Cerebellar cortex (tissue), 1 donor: ENCODE measurements at regions not wholly inside any gene's neighbourhood (a gene's known extent, or its start where the extent isn't known, plus 50 kb on each side); places are given as distances from the start of the nearest gene placed in this dataset.
"Not testable (repeated sequence)": the region's sequence is repeated elsewhere in the genome, so short reads cannot be mapped to it uniquely, and the experiment has no call there.

Source experiments
- DNase-seq: peaks from one replicate; pipeline ENCODE4 v3.0.0-alpha.2; 2015; ENCODE audit warnings: low spot score

DNA sequence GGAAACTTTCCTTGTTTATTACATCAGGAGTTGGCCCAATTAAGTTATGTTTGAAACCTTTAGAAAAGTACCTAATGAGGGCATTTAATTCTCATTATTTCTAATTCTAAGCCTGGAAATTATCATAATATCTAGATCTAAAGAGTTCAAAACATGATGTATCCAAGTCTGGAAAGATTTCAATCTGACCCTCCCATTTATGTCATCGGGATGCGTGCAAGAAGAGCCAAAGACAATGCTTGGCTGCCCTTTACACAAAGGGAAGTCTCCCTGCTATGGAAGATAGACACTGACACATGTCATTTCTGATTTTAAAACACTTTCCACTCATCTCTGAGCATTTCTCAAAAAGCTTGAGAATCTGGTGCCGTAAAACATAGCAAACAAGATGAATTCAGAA, 222.4 kb downstream of the ANTXR2 start:
- no peak for DNase-seq

GRCh38 chr4:79848329-79848728, 224.7 kb downstream of the ANTXR2 start:
- no peak for DNase-seq

DNA sequence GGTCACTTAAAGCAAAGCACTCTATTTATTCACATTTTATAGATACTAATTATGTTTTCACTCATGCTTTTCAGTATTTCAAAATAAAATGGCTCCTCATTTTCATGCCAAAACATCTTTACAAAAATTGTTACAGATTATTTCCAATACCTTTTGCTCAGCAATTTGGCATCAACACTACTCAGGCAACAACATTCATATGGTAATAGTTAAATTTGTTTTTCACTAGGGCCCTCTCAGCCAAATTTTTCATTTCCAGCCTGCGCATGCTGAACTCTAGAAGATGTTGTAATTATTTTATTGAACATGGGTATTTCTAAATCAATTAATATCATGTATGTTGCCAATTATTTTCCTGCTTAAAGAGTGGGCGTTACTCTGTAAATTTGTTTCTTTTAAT, 225.6 kb downstream of the ANTXR2 start:
- DNase-seq, result no peak

DNA sequence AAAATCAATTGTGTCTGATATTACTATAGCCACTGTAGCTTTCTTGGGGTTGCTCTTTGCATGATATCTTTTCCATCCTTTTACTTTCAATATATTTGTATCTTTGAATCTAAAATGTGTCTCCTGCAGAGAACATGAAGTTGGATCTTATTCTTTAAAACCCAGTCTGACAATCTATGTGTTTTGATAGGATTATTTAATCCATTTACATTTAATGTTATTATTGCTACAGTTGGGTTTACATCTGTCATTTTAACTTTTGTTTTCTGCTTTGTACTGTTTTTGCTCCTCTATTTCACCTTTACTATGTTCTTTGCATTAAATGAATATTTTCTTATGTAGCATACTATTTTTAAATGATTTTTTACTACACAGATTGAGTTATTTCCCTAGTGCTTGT, 230.9 kb downstream of the ANTXR2 start:
- no peak for DNase-seq

DNA sequence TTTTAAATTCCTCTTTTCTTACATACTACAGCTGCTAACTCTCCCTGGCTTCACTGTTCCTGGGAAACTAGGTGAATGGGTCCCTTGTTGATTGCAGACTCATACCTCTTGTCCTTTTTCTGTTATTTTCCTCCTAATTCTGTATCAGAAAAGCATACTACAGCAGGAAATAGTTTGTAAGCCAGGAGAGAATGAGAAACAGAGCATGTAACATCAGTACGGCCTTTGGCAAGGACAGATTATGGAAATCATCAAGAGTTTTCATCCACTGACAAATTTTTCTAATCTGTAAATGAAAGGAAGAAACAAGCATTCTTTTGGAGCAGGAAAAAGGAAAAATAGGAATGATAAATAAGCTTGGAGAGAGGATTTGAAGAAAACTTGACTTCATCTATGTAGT, 239.2 kb downstream of the ANTXR2 start:
- no peak for DNase-seq

GRCh38 chr4:79831701-79832514, 241.1 kb downstream of the ANTXR2 start:
- DNase-seq, result no peak

DNA sequence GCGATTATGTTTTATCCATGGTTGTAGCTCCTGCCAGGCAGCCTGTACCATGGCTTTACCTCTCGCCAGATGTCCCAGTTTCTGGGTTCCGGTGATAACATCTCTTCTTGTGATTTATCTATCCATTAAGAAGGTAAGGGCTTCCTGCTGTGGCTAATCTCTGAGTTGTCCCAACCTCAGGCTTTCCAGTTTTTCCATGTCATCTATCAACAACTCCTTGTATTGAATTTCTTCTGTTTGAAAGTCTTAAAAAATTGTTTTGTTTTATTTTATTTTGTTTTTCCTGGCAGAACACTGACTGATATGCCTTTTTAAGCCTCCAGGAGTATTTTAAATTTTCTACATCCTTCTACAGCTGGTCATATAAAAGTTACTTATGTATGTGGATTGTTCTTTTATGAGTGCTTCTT, 241.9 kb downstream of the ANTXR2 start:
- no peak for DNase-seq

GRCh38 chr4:79827283-79827682, 245.7 kb downstream of the ANTXR2 start:
- DNase-seq, result no peak

DNA sequence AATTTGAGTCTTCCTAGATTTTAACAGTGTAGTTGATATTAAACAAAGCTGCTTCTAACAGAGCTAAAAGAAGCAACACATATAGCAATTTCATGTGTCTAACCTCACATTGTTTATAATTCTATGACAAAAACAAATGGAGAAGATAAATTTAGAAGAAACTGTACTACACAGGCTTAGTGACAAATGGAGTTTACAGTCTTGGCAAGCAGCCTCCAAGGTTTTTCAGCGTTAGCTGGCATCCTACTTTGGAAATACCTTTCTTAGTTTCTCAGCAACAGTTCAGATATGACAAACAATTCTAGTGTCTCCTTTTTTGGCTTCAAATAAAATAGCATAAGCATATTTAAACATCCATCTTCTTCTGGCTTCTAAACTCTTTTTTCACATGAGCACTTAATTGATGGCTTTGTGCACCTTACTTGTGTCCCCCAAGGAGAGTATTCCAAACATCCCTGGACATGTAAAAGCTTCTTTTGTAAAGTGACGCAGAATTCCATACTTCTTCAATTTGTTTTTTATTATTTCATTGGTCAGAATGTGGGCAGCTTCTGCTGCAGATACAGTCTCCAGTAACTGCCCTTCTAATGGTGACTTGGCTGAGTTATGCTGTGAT, 249.8 kb downstream of the ANTXR2 start:
- DNase-seq, result no peak

- no peak for DNase-seq
Measured at GRCh38 chr4:79820427-79820826, 252.6 kb downstream of the ANTXR2 start.

- not testable (repeated sequence) for DNase-seq
Measured at GRCh38 chr4:79807933-79808332, 265.1 kb downstream of the ANTXR2 start.

- no peak for DNase-seq
Measured at GRCh38 chr4:79798047-79798446, 275.0 kb downstream of the ANTXR2 start.

GRCh38 chr4:79796948-79797347, 276.1 kb downstream of the ANTXR2 start:
- no peak for DNase-seq

- DNase-seq, result no peak
Measured at GRCh38 chr4:79788884-79789283, 284.1 kb downstream of the ANTXR2 start.

DNA sequence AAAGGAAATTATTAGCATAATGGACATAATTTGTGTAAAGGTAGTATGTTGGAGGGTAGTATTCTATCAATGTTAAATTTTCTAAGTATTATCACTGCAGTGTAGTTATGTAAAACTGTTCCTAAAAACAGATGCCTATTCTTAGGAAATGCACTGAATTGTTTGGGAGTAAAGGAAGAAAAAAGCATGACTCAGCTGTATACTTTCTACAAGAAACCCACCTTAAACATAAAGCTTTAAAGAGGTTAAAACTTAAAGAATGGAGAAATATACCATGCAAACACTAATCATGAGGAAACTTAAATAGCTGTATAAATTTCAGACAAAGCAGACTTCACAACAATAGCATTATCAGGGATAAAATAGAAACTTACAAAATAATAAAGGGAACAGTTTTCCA, 292.9 kb downstream of the ANTXR2 start:
- DNase-seq, result no peak

DNA sequence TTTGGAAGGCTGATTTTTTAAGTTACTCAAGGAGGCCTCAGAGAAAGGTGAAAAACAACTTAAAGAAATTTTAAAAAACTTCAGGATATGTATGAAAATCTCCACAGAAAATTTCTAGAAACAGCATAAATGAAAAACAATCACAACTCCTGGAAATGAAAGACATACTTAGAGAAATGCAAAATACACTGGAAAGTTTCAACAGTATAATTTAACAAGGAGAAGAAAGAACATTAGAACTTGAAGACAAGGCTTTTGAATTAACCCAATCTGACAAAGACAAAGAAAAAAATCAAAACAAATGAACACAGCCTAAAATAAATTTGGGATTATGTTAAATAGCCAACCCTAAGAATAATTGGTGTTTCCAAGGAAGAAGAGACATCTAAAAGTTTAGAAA, 300.5 kb downstream of the ANTXR2 start:
- no peak for DNase-seq

DNA sequence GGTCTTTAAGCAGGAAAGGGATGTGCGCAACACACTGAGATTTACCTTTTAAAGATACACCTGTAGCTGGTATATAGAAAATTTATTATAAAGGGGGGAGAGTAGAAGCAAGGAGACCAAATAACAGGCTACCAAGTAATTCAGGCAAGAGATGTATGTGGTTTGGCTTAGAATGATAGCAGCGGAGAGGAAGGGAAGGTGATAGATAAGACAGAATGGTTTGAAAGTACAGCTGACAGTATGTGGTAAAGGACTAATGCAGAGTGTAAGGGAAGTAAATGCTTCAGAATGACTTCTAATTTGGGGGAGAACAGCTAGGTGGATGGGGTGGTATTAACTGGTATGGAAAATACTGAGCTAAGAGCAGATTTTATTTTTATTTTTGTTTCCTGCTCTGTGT, 308.9 kb downstream of the ANTXR2 start:
- no peak for DNase-seq

DNA sequence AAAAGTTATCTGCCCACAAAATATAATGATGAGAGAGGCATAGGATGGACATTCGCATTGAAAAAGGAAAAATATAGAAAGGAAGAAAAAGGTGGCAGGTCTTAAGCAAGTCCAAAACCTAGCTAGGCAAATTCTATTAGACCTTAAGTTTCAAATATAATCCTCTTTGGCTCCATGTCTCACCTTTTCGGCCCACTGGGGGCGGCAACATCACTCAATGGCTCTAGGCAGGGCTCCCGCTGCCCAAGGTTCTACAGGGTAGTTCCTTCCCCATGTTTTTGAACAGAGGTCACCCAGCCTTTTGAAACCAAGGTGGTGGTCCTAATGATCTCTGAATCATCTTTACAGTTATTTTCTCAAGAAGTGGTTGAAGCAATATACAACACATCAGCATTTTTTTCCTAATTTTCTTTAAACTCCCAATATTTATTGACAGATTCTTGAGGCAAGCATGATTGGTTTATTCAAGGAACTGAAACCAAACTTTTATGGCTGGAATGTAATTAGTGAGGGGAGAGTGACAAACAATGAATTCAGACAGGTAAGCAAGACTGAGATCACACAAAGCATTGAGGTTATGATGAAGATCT, 309.4 kb downstream of the ANTXR2 start:
- no peak for DNase-seq

- no peak for DNase-seq
Measured at GRCh38 chr4:79759793-79760192, 313.2 kb downstream of the ANTXR2 start.

GRCh38 chr4:79757600-79757999, 315.4 kb downstream of the ANTXR2 start:
- no peak for DNase-seq

DNA sequence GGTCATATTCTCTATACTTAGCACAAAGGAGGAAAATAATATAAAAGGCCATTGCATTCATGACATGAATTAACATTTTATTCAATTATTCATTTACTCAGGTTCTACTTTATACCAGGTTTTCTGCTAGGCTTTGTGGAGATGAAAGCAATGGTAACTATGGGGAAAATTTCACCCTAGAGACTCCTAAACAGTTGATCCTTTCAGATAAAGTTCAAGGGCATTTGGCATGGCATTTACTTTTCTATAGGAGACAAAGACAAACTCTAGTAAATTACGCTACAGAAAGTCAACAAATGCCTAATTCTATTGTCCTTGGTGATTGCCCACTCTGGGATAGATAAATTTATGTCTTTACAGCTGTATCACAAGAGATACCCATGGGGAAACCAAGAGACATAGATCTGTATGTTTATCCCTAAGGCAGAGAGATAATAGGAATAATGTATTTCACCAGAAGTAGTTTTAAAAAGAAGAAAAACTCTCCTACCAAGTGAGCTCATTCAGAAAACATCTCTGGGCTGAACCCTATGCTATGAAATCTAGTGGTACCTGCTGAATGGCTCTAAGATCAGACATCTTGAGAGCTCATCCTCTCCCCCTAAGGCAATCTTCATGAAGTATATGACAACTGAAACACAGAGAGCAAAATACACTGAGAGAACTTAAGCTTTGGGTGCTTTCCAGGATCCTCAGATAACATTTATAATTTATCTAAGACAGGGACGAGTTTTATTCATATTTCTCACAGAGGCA, 316.7 kb downstream of the ANTXR2 start:
- no peak for DNase-seq

DNA sequence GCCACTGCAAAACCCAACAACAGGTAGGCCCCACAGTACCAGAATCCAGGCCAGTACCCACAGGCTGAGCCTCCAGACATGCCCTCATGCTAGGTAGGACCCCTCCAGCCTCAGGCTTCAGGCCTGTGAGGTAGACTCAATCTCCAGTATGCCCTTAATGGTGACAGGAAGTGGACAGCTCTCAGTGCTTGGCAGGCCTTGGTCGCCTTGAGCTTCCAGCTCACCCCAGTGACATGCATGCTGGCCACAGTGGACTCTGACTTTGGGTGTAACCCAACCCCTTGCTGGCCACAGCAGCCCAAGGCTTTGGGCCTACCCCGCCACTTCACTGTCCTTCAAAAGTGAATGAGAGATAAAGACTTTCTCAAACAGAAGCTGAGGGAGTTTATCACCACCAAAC, 324.2 kb downstream of the ANTXR2 start:
- DNase-seq, result no peak

- no peak for DNase-seq
Measured at GRCh38 chr4:79747252-79747651, 325.8 kb downstream of the ANTXR2 start.
